ENCODE measurements at regions not wholly inside any gene's neighbourhood (a gene's known extent, or its start where the extent isn't known, plus 50 kb on each side); places are given as distances from the start of the nearest gene placed in this dataset.

GRCh38 chr13:21966014-21966413, 295.1 kb downstream of the FGF9 start:
- TF ChIP-seq EZH2 (IDR thresholded peaks at IDR 0.05; ENCODE audit: low read length, missing control alignments) = no peak
- no peak for TF ChIP-seq CTCF (conservative IDR thresholded peaks at IDR 0.05 in 1 of 2, IDR thresholded peaks at IDR 0.05 in 1 of 2; ENCODE audit: low read depth in 1 of 2, low read length in 2 of 2)
- H3K27ac ChIP-seq (ENCODE audit: insufficient read depth, low read length) = no peak overlapping the region
- no peak overlapping the region for H3K4me3 ChIP-seq (replicated peaks in 1 of 4; ENCODE audit: control extremely low read depth in 1 of 4, insufficient read depth in 1 of 4, low read depth in 3 of 4, low read length in 4 of 4)
- no peak overlapping the region for H3K4me2 ChIP-seq (ENCODE audit: extremely low read depth, insufficient read depth, low read length)
- no peaks in the 10 kb centered on the region for H3K79me2 ChIP-seq (ENCODE audit: control insufficient read depth, insufficient read depth, low read length)
- no peaks in the 10 kb centered on the region for H4K20me1 ChIP-seq (ENCODE audit: control insufficient read depth, extremely low read depth, insufficient read depth, low read length)
- no peak overlapping the region for H3K9ac ChIP-seq (ENCODE audit: insufficient read depth, low read length)
- no peaks in the 10 kb centered on the region for H3K9me3 ChIP-seq (ENCODE audit: control insufficient read depth, insufficient read depth, low read depth, low read length)
- H2AFZ ChIP-seq (ENCODE audit: low read length) = no peak overlapping the region
- DNase-seq (ENCODE audit: low read depth in 2 of 2) = no peak
- H3K27me3 ChIP-seq (ENCODE audit: control insufficient read depth, insufficient read depth, low read length) = no peaks in the 10 kb centered on the region
- no peaks in the 10 kb centered on the region for H3K4me1 ChIP-seq (ENCODE audit: control insufficient read depth, extremely low read depth, insufficient read depth, low read length)
- H3K36me3 ChIP-seq (ENCODE audit: control insufficient read depth, insufficient read depth, low read length) = no peaks in the 10 kb centered on the region

- no peaks in the 10 kb centered on the region for H3K4me1 ChIP-seq (ENCODE audit: control insufficient read depth, extremely low read depth, insufficient read depth, low read length)
- no peaks in the 10 kb centered on the region for H3K9me3 ChIP-seq (ENCODE audit: control insufficient read depth, insufficient read depth, low read depth, low read length)
- H3K36me3 ChIP-seq (ENCODE audit: control insufficient read depth, insufficient read depth, low read length) = no peaks in the 10 kb centered on the region
- H2AFZ ChIP-seq (ENCODE audit: low read length) = no peak overlapping the region
- no peak overlapping the region for H3K4me3 ChIP-seq (replicated peaks in 1 of 4; ENCODE audit: control extremely low read depth in 1 of 4, insufficient read depth in 1 of 4, low read depth in 3 of 4, low read length in 4 of 4)
- H3K27me3 ChIP-seq (ENCODE audit: control insufficient read depth, insufficient read depth, low read length) = no peaks in the 10 kb centered on the region
- no peak overlapping the region for H3K27ac ChIP-seq (ENCODE audit: insufficient read depth, low read length)
- no peak for TF ChIP-seq EZH2 (IDR thresholded peaks at IDR 0.05; ENCODE audit: low read length, missing control alignments)
- TF ChIP-seq CTCF (conservative IDR thresholded peaks at IDR 0.05 in 1 of 2, IDR thresholded peaks at IDR 0.05 in 1 of 2; ENCODE audit: low read depth in 1 of 2, low read length in 2 of 2) = no peak
- H3K79me2 ChIP-seq (ENCODE audit: control insufficient read depth, insufficient read depth, low read length) = no peaks in the 10 kb centered on the region
- no peak overlapping the region for H3K9ac ChIP-seq (ENCODE audit: insufficient read depth, low read length)
- DNase-seq (ENCODE audit: low read depth in 2 of 2) = peak in 1 of 2 donors; percentile 12
- no peak overlapping the region for H3K4me2 ChIP-seq (ENCODE audit: extremely low read depth, insufficient read depth, low read length)
- H4K20me1 ChIP-seq (ENCODE audit: control insufficient read depth, extremely low read depth, insufficient read depth, low read length) = no peaks in the 10 kb centered on the region
Measured at GRCh38 chr13:21967871-21968270, 297.0 kb downstream of the FGF9 start.

GRCh38 chr13:21970172-21970571, 299.3 kb downstream of the FGF9 start:
- H2AFZ ChIP-seq (ENCODE audit: low read length) = no peak overlapping the region
- H3K4me2 ChIP-seq (ENCODE audit: extremely low read depth, insufficient read depth, low read length) = no peak overlapping the region
- no peak for DNase-seq (ENCODE audit: low read depth in 2 of 2)

More at GRCh38 chr13:21970172-21970571, 299.3 kb downstream of the FGF9 start:
- no peak overlapping the region for H3K4me3 ChIP-seq (replicated peaks in 1 of 4; ENCODE audit: control extremely low read depth in 1 of 4, insufficient read depth in 1 of 4, low read depth in 3 of 4, low read length in 4 of 4)
- no peak overlapping the region for H3K9ac ChIP-seq (ENCODE audit: insufficient read depth, low read length)
- TF ChIP-seq CTCF (conservative IDR thresholded peaks at IDR 0.05 in 1 of 2, IDR thresholded peaks at IDR 0.05 in 1 of 2; ENCODE audit: low read depth in 1 of 2, low read length in 2 of 2) (no peak), EZH2 (IDR thresholded peaks at IDR 0.05; ENCODE audit: low read length, missing control alignments) (no peak)
- no peak overlapping the region for H3K27ac ChIP-seq (ENCODE audit: insufficient read depth, low read length)
- H3K4me1 ChIP-seq (ENCODE audit: control insufficient read depth, extremely low read depth, insufficient read depth, low read length) = peaks cover 2% of the 10 kb centered on the region
- no peaks in the 10 kb centered on the region for H3K79me2 ChIP-seq (ENCODE audit: control insufficient read depth, insufficient read depth, low read length)
- H3K27me3 ChIP-seq (ENCODE audit: control insufficient read depth, insufficient read depth, low read length) = no peaks in the 10 kb centered on the region
- H4K20me1 ChIP-seq (ENCODE audit: control insufficient read depth, extremely low read depth, insufficient read depth, low read length) = no peaks in the 10 kb centered on the region
- no peaks in the 10 kb centered on the region for H3K9me3 ChIP-seq (ENCODE audit: control insufficient read depth, insufficient read depth, low read depth, low read length)
- H3K36me3 ChIP-seq (ENCODE audit: control insufficient read depth, insufficient read depth, low read length) = no peaks in the 10 kb centered on the region
